ENCODE measurements at regions not wholly inside any gene's neighbourhood (a gene's known extent, or its start where the extent isn't known, plus 50 kb on each side); places are given as distances from the start of the nearest gene placed in this dataset.

DNA sequence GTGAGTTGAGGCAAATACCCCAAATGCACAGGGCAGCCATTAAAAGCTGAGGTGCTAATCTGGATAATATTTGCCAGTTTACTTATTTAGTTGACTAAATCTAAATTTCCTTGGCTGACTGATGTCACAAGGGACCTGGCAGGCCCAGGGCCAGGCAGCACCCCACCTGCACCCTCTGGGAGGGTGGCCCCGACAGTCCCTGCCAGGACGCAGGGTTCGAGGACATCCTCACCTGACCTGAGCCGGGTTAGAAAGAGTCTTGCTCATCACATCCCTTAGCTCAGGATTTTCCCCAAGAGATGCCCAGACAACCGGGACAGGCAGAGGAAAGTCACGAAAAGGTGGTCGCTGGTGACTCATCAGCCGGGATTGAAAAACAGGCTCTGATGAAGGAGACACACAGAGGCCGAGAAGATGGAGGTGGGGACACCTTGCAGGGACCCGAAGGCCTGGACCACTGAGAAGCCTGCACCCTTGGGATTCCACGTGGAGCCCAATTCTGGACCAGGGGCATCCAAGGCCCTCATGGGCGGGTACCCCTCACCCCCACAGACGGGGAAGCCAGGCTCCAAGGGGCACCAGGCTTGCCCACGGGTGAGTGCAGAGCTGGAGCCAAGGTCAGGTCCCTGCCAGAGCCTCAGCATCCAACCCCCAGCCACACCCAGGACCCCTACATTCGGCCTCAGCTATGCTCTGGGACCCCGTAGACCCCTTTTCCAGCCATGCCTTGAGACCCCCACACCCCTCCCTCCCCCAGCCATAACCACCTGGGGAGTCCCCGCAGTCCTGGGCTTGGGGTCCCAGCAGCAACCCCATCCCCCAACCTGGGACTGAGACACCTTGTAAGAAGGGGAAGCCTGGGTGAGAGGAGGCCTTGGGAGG, 103.2 kb downstream of the SOX1 start:
- peaks cover 0 to 8% (median 2%) of the 10 kb centered on the region in 4 experiments; a peak in 4 of 7 replicates for H3K4me1 ChIP-seq (replicated peaks in 1 of 4; ENCODE audit: control insufficient read depth in 3 of 4, insufficient read depth in 4 of 4, low read length in 3 of 4)
- H3K27ac ChIP-seq (ENCODE audit: low read depth, low read length) = no peak overlapping the region
- no peak overlapping the region for H2BK20ac ChIP-seq (ENCODE audit: low read length)
- H4K8ac ChIP-seq (ENCODE audit: extremely low read depth, insufficient read depth, low read length) = no peak overlapping the region
- no peaks in the 10 kb centered on the region for H3K23me2 ChIP-seq (ENCODE audit: low read depth, low read length)
- H4K20me1 ChIP-seq (replicated peaks in 1 of 2; ENCODE audit: control insufficient read depth in 1 of 2, insufficient read depth in 2 of 2, low read length in 2 of 2) = no peaks in the 10 kb centered on the region
- H3K18ac ChIP-seq (ENCODE audit: extremely low read depth, low read length) = no peak overlapping the region
- H3K23ac ChIP-seq (ENCODE audit: insufficient read length) = no peak overlapping the region
- H3K9ac ChIP-seq (replicated peaks in 1 of 4; ENCODE audit: extremely low read depth in 1 of 4, low read depth in 3 of 4, low read length in 3 of 4) = no peak overlapping the region
- no peak for FAIRE-seq
- H3K79me1 ChIP-seq (ENCODE audit: low read depth, low read length) = no peaks in the 10 kb centered on the region
- H3K14ac ChIP-seq (ENCODE audit: insufficient read length) = no peak overlapping the region
- no peak overlapping the region for H4K91ac ChIP-seq (replicated peaks; ENCODE audit: insufficient read length, low read length)
- H3K27me3 ChIP-seq (replicated peaks in 1 of 4; ENCODE audit: control insufficient read depth in 3 of 4, extremely low read depth in 1 of 4, insufficient read depth in 3 of 4, low read length in 3 of 4) = no peaks in the 10 kb centered on the region; a peak in 1 of 7 replicates
- no peak overlapping the region for H3K56ac ChIP-seq (replicated peaks; ENCODE audit: insufficient read length, low read depth, low read length)
- ChIA-PET CTCF (ENCODE audit: partially characterized antibody) (interaction anchor here (0.5 to 1.3 kb wide), 4 partner anchors 10 to 635 kb away, joined by 3 to 6 read pairs (median 3); no protein-coding TSS in a partner anchor), POLR2A (ENCODE audit: partially characterized antibody) (no interaction called here)
- no peak overlapping the region for H4K5ac ChIP-seq (ENCODE audit: insufficient read length, low read depth, low read length)
- no peak overlapping the region for H3K4ac ChIP-seq (replicated peaks; ENCODE audit: insufficient read length, low read depth, low read length)
- H3K36me3 ChIP-seq (ENCODE audit: control insufficient read depth in 2 of 4, insufficient read depth in 4 of 4, low read length in 3 of 4) = no peaks in the 10 kb centered on the region
- 90% methylated on average over 16 of the region's 17 CpGs; no CpG with 5 or more reads in 1 of the 2 experiments for WGBS, 2 experiments (ENCODE audit: extremely low coverage in 1 of 2, insufficient coverage in 1 of 2, insufficient read length in 1 of 2, insufficient replicate concordance in 2 of 2, low coverage in 1 of 2, low lambda C conversion rate in 2 of 2, missing lambda C conversion rate in 1 of 2)
- no peak for DNase-seq (ENCODE audit: low read depth in 1 of 2, low spot score in 2 of 2)
- peaks cover 0 to 7% of the 10 kb centered on the region in 2 experiments; a peak in 1 of 4 replicates for H3K9me3 ChIP-seq (ENCODE audit: insufficient read depth in 2 of 2, low read depth in 1 of 2, low read length in 1 of 2)
- no peak overlapping the region for H2AFZ ChIP-seq (ENCODE audit: low read length)
- H2BK5ac ChIP-seq (ENCODE audit: low read depth, low read length) = no peak overlapping the region; the same call in 1 of the 2 replicates
- H2AK5ac ChIP-seq (ENCODE audit: low read depth, low read length) = no peak overlapping the region
- no peak overlapping the region for H2BK120ac ChIP-seq (replicated peaks; ENCODE audit: low read depth, low read length)
- H3K4me3 ChIP-seq (ENCODE audit: extremely low read depth in 1 of 4, insufficient read depth in 2 of 4, low read depth in 3 of 4, low read length in 4 of 4) = no peak overlapping the region
- no peak overlapping the region for H2BK12ac ChIP-seq (ENCODE audit: low read depth, low read length)
- H3K4me2 ChIP-seq (ENCODE audit: insufficient read depth in 1 of 2, low read depth in 2 of 2, low read length in 2 of 2) = no peak overlapping the region
- H3K79me2 ChIP-seq (ENCODE audit: control insufficient read depth in 1 of 2, insufficient read depth in 2 of 2, low read length in 2 of 2) = no peaks in the 10 kb centered on the region
- H2BK15ac ChIP-seq (ENCODE audit: low read length) = no peak overlapping the region
- TF ChIP-seq CTBP2 (IDR thresholded peaks at IDR 0.05; ENCODE audit: borderline replicate concordance, insufficient read depth, insufficient read length, low read length) (no peak), CBX5 (IDR thresholded peaks at IDR 0.05; ENCODE audit: low read depth, low read length) (no peak), BACH1 (IDR thresholded peaks at IDR 0.05; ENCODE audit: low read length) (no peak), ZNF274 (IDR thresholded peaks at IDR 0.05; ENCODE audit: borderline replicate concordance, extremely low read depth, low read length) (no peak), CHD1 (IDR thresholded peaks at IDR 0.05; ENCODE audit: low read depth, low read length) (no peak), POLR2AphosphoS5 (IDR thresholded peaks at IDR 0.05; ENCODE audit: low read depth, low read length) (no peak), MAX (IDR thresholded peaks at IDR 0.05) (no peak), BRCA1 (IDR thresholded peaks at IDR 0.05; ENCODE audit: low read depth, low read length) (no peak), FOSL1 (IDR thresholded peaks at IDR 0.05; ENCODE audit: insufficient read depth, low read depth, low read length) (no peak), RAD21 (IDR thresholded peaks at IDR 0.05 in 1 of 2, conservative IDR thresholded peaks at IDR 0.05 in 1 of 2; ENCODE audit: low read depth in 2 of 2, low read length in 2 of 2) (no peak), CHD2 (IDR thresholded peaks at IDR 0.05; ENCODE audit: low read length) (no peak)
- TF ChIP-seq, protein P1, sequence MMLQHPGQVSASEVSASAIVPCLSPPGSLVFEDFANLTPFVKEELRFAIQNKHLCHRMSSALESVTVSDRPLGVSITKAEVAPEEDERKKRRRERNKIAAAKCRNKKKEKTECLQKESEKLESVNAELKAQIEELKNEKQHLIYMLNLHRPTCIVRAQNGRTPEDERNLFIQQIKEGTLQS (IDR thresholded peaks at IDR 0.05; ENCODE audit: insufficient read depth, low read depth, low read length) = no peak
